A549 (cell line): ENCODE measurements at regions not wholly inside any gene's neighbourhood (a gene's known extent, or its start where the extent isn't known, plus 50 kb on each side); places are given as distances from the start of the nearest gene placed in this dataset.

Experiments used
- ATAC-seq, 2 experiments: fragments of 200-7000 bp in 1 of 2; fragments of >200 bp in 1 of 2; cut with Nextera tagmentation in 1 of 2; cut with Tn5 transposase in 1 of 2; 3 replicates each; pipeline versions ENCODE4 v1.8.0 to v1.9.1; 2018 to 2020; ENCODE audit warnings: mild to moderate bottlenecking in 1 of 2, moderate library complexity in 1 of 2
- CTCF ChIA-PET: fragments of 300-600 bp; sonication (Branson Sonifier 250); formaldehyde crosslinking; extraction: SDS; loops from one replicate; lab custom pipeline; 2021; ENCODE audit warnings: antibody characterized with exemption, inconsistent platforms; lab: Yijun Ruan, JAX
- POLR2A ChIA-PET: fragments of 350-600 bp; formaldehyde crosslinking; extraction: SDS; loops from one replicate; lab custom pipeline; 2021; ENCODE audit warnings: antibody characterized with exemption, inconsistent platforms; lab: Yijun Ruan, JAX
- DNase-seq, 2 experiments: peaks; one replicate each; pipeline versions ENCODE4 v3.0.0 to v3.0.0-alpha.2; 2011 to 2016; ENCODE audit warnings: low read depth in 1 of 2, low spot score in 1 of 2
- FAIRE-seq: peaks from 2 replicates; lab custom pipeline; 2011; peaks lifted over from hg19 to GRCh38; lab: Jason Lieb, UNC
- H3K27ac ChIP-seq, 2 experiments: fragments of >200 bp; sonication (Bioruptor Twin); formaldehyde crosslinking; 3 replicates each; pipeline ENCODE4 v1.5.1; 2016 to 2017
- H3K4me1 ChIP-seq: fragments of >200 bp; sonication (Bioruptor Twin); formaldehyde crosslinking; 3 replicates; pipeline ENCODE4 v1.6.1; 2016
- H3K4me2 ChIP-seq: fragments of >200 bp; sonication (Bioruptor Twin); formaldehyde crosslinking; 3 replicates; pipeline ENCODE4 v1.6.1; 2016
- H3K4me3 ChIP-seq: fragments of >200 bp; sonication (Bioruptor Twin); formaldehyde crosslinking; 3 replicates; pipeline ENCODE4 v1.5.1; 2016
- H3K9me3 ChIP-seq: fragments of >200 bp; sonication (Bioruptor Twin); formaldehyde crosslinking; 3 replicates; pipeline ENCODE4 v1.6.1; 2016
- CEBPB ChIP-seq, 2 experiments: fragments of >200 bp in 1 of 2; sonication (Bioruptor Twin) in 1 of 2; formaldehyde crosslinking in 1 of 2; IDR thresholded peaks; 2 replicates each; pipeline ENCODE4 v1.6.1; 2012 to 2016
- CHD2 ChIP-seq: fragments of 150-350 bp; IDR thresholded peaks from 2 replicates; pipeline ENCODE4 v1.6.1; 2014; ENCODE audit warnings: low read length; ENCODE audit not compliant: partially characterized antibody
- CHD4 ChIP-seq: fragments of 200-600 bp; sonication (generic); IDR thresholded peaks from 2 replicates; pipeline ENCODE4 v1.6.1; 2016; ENCODE audit warnings: antibody characterized with exemption, mild to moderate bottlenecking, borderline replicate concordance
- EHF ChIP-seq: fragments of 250-450 bp; sonication (Bioruptor Pico); IDR thresholded peaks from 2 replicates; pipeline ENCODE4 v1.5.0; 2020; ENCODE audit warnings: mild to moderate bottlenecking
- EHMT2 ChIP-seq: fragments of 200-600 bp; sonication (generic); IDR thresholded peaks from 2 replicates; pipeline ENCODE4 v1.6.1; 2016; ENCODE audit warnings: antibody characterized with exemption, low read depth, mild to moderate bottlenecking, moderate library complexity
- HEYL ChIP-seq: fragments of 250-450 bp; sonication (Bioruptor Pico); IDR thresholded peaks from 2 replicates; pipeline ENCODE4 v1.8.0; 2021; ENCODE audit warnings: mild to moderate bottlenecking, moderate library complexity
- HOXA7 ChIP-seq: fragments of 250-450 bp; sonication (Bioruptor Pico); IDR thresholded peaks from 2 replicates; pipeline ENCODE4 v1.5.0; 2020; ENCODE audit warnings: mild to moderate bottlenecking, moderate library complexity
- JUN ChIP-seq, 2 experiments: fragments of >200 bp; sonication (Bioruptor Twin); formaldehyde crosslinking; IDR thresholded peaks; 2 replicates in 1 of 2; 3 replicates in 1 of 2; pipeline ENCODE4 v1.6.1; 2016 to 2017
- JUNB ChIP-seq: fragments of >200 bp; sonication (Bioruptor Twin); formaldehyde crosslinking; IDR thresholded peaks from 2 replicates; pipeline ENCODE4 v1.6.1; 2016
- MAZ ChIP-seq: fragments of 150-350 bp; IDR thresholded peaks from 2 replicates; pipeline ENCODE4 v1.6.1; 2014; ENCODE audit warnings: antibody characterized with exemption, low read depth, low read length, borderline replicate concordance
- POLR2AphosphoS2 ChIP-seq: conservative IDR thresholded peaks from 2 replicates; pipeline ENCODE4 v1.6.1; 2012; ENCODE audit warnings: low read length, improper control_type of control experiment, inconsistent platforms
- RAD21 ChIP-seq, 2 experiments: fragments of >200 bp in 1 of 2; sonication (Bioruptor Twin) in 1 of 2; formaldehyde crosslinking in 1 of 2; IDR thresholded peaks in 1 of 2; conservative IDR thresholded peaks in 1 of 2; 2 replicates in 1 of 2; 3 replicates in 1 of 2; pipeline ENCODE4 v1.6.1; 2012 to 2018; ENCODE audit warnings: inconsistent platforms in 1 of 2
- RCOR1 ChIP-seq: fragments of 150-350 bp; IDR thresholded peaks from 2 replicates; pipeline ENCODE4 v1.6.1; 2014; ENCODE audit warnings: antibody characterized with exemption, low read length, low read depth
- RNF2 ChIP-seq: fragments of 200-600 bp; sonication (generic); IDR thresholded peaks from 2 replicates; pipeline ENCODE4 v1.6.1; 2016; ENCODE audit warnings: low read depth, mild to moderate bottlenecking, antibody characterized with exemption, moderate library complexity, borderline replicate concordance
- TFCP2L1 ChIP-seq: fragments of 250-450 bp; sonication (Bioruptor Pico); IDR thresholded peaks from 2 replicates; pipeline ENCODE4 v1.5.0; 2021; ENCODE audit warnings: mild to moderate bottlenecking
- TP53 ChIP-seq: fragments of 250-450 bp; sonication (Bioruptor Pico); IDR thresholded peaks from 2 replicates; pipeline ENCODE4 v1.5.0; 2021; ENCODE audit warnings: mild to moderate bottlenecking, moderate library complexity
- ZC3H11A ChIP-seq: fragments of 450-650 bp; IDR thresholded peaks from 2 replicates; pipeline ENCODE4 v1.6.1; 2014; ENCODE audit warnings: antibody characterized with exemption, mild to moderate bottlenecking
- WGBS: methylation state at CpG from one replicate; pipeline ENCODE4 v1.1.6; 2017; ENCODE audit errors: missing lambda C conversion rate; 5-methylcytosine and 5-hydroxymethylcytosine counted together
- TF ChIP-seq, protein P1 (sequence below): fragments of 250-450 bp; sonication (Bioruptor Pico); IDR thresholded peaks from 2 replicates; pipeline ENCODE4 v1.5.0; 2021; ENCODE audit warnings: mild to moderate bottlenecking, moderate library complexity, borderline replicate concordance
- TF ChIP-seq, protein P2 (sequence below): fragments of 150-350 bp; IDR thresholded peaks from 2 replicates; pipeline ENCODE4 v1.6.1; 2014; ENCODE audit warnings: low read depth, mild to moderate bottlenecking, low read length
- TF ChIP-seq, protein P3 (sequence below): IDR thresholded peaks from 2 replicates; pipeline ENCODE4 v1.6.1; 2012; ENCODE audit warnings: low read depth, borderline replicate concordance
- TF ChIP-seq, protein P4 (sequence below): fragments of >200 bp; sonication (Bioruptor Twin); formaldehyde crosslinking; IDR thresholded peaks from 3 replicates; pipeline ENCODE4 v1.5.1; 2016
- TF ChIP-seq, protein P5 (sequence below): IDR thresholded peaks from 2 replicates; pipeline ENCODE4 v1.6.1; 2012

DNA sequence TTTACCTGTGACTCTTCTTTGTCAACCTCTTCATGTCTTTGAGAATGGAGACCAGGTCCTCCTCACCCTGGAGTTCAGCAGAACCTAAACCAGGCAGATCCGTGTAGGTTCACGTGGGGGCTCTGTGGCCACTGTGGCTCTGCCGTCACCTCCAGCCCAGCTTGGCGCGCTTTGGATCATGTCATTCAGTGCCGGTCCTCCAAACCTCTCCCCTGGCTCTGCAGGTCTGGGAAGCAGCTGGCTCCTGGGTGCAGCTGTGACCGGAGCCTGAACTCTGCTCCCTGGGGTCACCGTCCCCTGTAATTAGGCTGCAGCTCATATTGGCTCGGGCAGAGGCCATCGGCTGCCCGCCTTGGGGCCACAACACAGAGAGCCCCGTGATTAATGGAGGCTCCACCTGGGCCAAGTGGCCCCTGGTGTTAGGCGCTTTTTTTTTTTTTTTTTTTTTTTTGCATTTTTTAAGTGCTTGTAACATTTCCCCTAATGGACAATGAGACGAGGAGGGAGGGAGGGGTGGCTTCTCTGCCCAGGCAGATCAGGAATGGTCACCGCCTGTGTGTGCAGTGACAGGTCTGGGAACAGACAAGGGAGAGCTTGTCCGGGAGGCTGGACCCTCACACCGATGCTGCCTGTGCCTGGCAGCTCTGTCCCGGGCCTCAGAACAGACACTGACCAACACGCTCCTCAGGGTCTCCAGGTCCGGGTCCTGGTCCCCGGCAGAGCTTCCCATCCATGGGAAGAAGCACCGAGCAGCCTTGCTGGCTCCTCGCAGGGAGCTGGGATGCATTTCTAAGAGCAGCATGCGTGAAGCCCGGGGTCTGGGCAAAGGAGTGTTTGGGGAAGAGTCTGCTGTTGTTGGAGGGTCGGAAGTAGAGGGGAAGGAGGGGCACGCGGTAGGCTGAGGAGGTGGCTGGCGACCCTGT, 247.9 kb downstream of the SEC14L1 start:
- WGBS: 87% methylated on average over 29 of the region's 29 CpGs
- no peak for DNase-seq
- Histone ChIP-seq H3K4me3 (no peak overlapping the region), H3K4me2 (no peak overlapping the region), H3K27ac (peak overlapping the region in 1 of 2 experiments; percentile 60; a peak in 4 of 6 replicates), H3K4me1 (peaks cover 88% of the 10 kb centered on the region), H3K9me3 (no peaks in the 10 kb centered on the region)
- FAIRE-seq: no peak
- ATAC-seq: no peak
- ChIA-PET POLR2A (no interaction called here), CTCF (interaction anchor here (1.0 to 3.6 kb wide), 9 partner anchors 12 to 257 kb away, joined by 3 to 15 read pairs (median 3); no protein-coding TSS in a partner anchor)
- TF ChIP-seq JUNB (no peak), RAD21 (conservative IDR thresholded peaks at IDR 0.05 in 1 of 2, IDR thresholded peaks at IDR 0.05 in 1 of 2) (no peak), HOXA7 (CRISPR knock-in tag) (no peak), POLR2AphosphoS2 (no peak), JUN (IDR thresholded peaks at IDR 0.05) (no peak), CEBPB (IDR thresholded peaks at IDR 0.05) (no peak), MAZ (no peak), TFCP2L1 (CRISPR knock-in tag) (no peak), EHF (no peak), EHMT2 (no peak), RNF2 (no peak), CHD4 (no peak)
- TF ChIP-seq, protein P1, sequence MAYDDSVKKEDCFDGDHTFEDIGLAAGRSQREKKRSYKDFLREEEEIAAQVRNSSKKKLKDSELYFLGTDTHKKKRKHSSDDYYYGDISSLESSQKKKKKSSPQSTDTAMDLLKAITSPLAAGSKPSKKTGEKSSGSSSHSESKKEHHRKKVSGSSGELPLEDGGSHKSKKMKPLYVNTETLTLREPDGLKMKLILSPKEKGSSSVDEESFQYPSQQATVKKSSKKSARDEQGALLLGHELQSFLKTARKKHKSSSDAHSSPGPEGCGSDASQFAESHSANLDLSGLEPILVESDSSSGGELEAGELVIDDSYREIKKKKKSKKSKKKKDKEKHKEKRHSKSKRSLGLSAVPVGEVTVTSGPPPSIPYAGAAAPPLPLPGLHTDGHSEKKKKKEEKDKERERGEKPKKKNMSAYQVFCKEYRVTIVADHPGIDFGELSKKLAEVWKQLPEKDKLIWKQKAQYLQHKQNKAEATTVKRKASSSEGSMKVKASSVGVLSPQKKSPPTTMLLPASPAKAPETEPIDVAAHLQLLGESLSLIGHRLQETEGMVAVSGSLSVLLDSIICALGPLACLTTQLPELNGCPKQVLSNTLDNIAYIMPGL (CRISPR knock-in tag): no peak
- TF ChIP-seq, protein P2, sequence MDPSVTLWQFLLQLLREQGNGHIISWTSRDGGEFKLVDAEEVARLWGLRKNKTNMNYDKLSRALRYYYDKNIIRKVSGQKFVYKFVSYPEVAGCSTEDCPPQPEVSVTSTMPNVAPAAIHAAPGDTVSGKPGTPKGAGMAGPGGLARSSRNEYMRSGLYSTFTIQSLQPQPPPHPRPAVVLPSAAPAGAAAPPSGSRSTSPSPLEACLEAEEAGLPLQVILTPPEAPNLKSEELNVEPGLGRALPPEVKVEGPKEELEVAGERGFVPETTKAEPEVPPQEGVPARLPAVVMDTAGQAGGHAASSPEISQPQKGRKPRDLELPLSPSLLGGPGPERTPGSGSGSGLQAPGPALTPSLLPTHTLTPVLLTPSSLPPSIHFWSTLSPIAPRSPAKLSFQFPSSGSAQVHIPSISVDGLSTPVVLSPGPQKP: no peak
- TF ChIP-seq, protein P3, sequence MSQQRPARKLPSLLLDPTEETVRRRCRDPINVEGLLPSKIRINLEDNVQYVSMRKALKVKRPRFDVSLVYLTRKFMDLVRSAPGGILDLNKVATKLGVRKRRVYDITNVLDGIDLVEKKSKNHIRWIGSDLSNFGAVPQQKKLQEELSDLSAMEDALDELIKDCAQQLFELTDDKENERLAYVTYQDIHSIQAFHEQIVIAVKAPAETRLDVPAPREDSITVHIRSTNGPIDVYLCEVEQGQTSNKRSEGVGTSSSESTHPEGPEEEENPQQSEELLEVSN: no peak
- TF ChIP-seq, protein P4, sequence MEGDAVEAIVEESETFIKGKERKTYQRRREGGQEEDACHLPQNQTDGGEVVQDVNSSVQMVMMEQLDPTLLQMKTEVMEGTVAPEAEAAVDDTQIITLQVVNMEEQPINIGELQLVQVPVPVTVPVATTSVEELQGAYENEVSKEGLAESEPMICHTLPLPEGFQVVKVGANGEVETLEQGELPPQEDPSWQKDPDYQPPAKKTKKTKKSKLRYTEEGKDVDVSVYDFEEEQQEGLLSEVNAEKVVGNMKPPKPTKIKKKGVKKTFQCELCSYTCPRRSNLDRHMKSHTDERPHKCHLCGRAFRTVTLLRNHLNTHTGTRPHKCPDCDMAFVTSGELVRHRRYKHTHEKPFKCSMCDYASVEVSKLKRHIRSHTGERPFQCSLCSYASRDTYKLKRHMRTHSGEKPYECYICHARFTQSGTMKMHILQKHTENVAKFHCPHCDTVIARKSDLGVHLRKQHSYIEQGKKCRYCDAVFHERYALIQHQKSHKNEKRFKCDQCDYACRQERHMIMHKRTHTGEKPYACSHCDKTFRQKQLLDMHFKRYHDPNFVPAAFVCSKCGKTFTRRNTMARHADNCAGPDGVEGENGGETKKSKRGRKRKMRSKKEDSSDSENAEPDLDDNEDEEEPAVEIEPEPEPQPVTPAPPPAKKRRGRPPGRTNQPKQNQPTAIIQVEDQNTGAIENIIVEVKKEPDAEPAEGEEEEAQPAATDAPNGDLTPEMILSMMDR: no peak

DNA sequence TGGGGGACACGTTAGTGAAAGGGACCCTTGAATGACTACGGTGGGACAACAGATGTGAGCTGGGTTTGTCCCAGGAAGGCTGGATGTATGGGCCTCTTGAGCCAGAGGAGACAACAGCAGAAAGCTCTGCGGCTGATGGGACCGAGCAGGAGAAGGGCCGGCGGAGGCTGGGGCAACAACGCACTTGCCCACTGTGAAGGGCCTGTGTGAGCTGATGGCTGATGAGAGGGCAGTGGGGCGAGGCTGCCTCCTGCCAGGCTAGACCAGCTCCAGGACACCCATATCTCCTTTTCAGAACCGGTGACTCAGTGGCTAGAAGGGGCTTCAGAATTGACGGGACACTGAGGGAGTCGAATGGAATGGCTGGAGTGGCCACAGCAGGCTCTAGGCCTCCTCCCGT, 250.1 kb downstream of the SEC14L1 start:
- peaks cover 82% of the 10 kb centered on the region for H3K4me1 ChIP-seq
- no peak for ATAC-seq
- FAIRE-seq: no peak
- peak overlapping the region; percentile 71 for H3K4me2 ChIP-seq
- 88% methylated on average over 12 of the region's 12 CpGs for WGBS
- peak overlapping the region; percentile 85 to 87 for H3K27ac ChIP-seq
- ChIA-PET CTCF (interaction anchor here (0.8 to 4.8 kb wide), 6 partner anchors 16 to 105 kb away, joined by 3 to 22 read pairs (median 4); no protein-coding TSS in a partner anchor), POLR2A (no interaction called here)
- DNase-seq: no peak
- no peaks in the 10 kb centered on the region for H3K9me3 ChIP-seq
- H3K4me3 ChIP-seq: no peak overlapping the region
- TF ChIP-seq TP53 (CRISPR knock-in tag): no peak
- no peak for TF ChIP-seq EHF
- TF ChIP-seq RCOR1: no peak
- no peak for TF ChIP-seq HEYL
- no peak for TF ChIP-seq ZC3H11A
- TF ChIP-seq CHD4: no peak
- no peak for TF ChIP-seq TFCP2L1 (CRISPR knock-in tag)
- TF ChIP-seq, protein P5, sequence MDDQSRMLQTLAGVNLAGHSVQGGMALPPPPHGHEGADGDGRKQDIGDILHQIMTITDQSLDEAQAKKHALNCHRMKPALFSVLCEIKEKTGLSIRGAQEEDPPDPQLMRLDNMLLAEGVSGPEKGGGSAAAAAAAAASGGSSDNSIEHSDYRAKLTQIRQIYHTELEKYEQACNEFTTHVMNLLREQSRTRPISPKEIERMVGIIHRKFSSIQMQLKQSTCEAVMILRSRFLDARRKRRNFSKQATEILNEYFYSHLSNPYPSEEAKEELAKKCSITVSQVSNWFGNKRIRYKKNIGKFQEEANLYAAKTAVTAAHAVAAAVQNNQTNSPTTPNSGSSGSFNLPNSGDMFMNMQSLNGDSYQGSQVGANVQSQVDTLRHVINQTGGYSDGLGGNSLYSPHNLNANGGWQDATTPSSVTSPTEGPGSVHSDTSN: no peak
- no peak for TF ChIP-seq HOXA7 (CRISPR knock-in tag)
- no peak for TF ChIP-seq CHD2
- TF ChIP-seq EHMT2: no peak
- TF ChIP-seq, all 56 proteins: peak for 0
